Kidney glomerular epithelial cell (primary cell): ENCODE measurements at regions not wholly inside any gene's neighbourhood (a gene's known extent, or its start where the extent isn't known, plus 50 kb on each side); places are given as distances from the start of the nearest gene placed in this dataset.

ENCODE experiments used
- DNase-seq: peaks from one replicate; lab custom pipeline; 2025; lab: John Stamatoyannopoulos, UW

DNA sequence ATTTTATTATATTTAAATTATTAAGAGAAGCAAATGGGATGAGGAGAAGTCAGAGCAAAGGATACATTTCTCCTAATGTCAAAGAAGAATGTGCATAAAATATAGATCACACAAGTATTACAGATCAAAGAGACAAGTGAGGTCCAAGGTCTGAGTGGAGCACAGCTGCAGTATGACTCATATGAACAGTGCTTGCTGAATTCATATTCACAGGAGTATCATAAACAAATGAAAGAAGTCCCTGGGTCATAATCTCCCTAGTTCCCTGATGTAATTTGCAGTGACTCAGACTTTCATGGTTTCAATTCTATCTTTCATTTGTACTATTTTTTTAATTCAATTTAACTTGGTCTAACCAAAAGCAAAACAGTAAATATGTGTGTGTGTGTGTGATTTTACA is 499.0 kb upstream of the CCDC179 start:
- DNase-seq, result peak; percentile 39

DNA sequence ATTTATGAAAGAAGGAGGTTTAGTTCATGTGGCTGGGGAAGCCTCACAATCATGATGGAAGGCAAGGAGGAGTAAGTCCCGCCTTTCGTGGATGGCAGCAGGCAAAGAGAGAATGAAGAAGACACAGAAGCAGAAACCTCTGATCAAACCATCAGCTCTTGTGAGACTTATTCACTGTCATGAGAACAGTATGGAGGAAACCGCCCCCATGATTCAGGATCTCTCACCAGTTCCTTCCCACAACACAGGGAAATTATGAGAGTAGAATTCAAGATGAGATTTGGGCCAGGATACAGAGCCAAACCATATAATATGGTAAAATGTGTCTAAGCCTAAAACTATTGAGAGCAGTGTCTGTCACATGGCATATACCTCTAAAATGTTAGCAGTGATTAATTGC is 503.8 kb upstream of the CCDC179 start:
- DNase-seq, result no peak

DNA sequence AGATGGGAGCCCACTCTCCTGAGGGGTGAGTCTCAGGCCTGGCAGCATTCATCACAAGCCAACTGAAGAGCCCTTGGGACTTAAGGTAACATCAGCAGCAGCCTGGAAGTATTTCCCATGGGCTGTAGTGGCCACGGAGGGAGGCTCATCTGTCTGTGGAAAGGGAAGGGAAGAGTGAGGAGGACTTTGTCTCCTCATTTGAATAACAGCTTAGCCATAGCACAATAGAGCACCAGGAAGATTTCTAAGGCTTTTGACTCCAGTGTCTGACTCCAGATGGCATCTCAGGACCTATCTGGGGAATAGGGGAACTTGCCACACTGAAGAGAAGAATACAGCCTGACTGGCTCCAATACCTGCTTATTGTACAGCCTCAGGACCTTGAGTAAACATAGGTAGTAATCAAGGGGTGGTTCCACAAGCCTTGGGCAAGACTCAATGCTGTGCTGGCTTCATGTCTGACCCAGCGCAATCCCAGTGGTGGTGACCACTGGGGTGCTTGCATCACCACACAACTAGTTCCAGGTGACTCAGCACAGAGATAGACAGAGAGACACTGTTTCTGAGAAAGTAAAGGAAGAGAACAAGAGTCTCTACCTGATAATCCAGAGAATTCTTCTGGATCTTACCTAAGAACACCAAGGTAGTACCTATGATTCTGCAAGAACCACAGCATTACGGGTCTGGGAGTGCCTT is 510.5 kb upstream of the CCDC179 start:
- no peak for DNase-seq

DNA sequence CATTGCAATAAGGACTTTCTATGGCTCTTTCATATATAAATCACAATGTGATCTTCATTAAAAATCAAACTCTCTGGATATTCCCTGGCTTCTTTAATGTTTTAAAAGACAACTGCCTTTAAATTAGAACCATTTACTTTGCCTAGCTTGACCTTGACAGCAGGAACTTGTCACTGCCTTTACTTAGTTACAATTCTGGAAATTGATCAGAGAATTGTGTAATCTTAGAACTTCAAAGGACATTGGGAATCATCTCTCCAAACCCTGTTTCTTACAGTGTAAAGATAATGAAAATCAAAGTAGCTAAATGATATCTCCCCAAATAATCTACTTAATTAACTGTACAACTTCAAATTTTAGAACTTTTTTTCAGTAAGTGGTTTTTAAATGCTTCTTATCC is 517.6 kb upstream of the CCDC179 start:
- DNase-seq, result no peak

DNA sequence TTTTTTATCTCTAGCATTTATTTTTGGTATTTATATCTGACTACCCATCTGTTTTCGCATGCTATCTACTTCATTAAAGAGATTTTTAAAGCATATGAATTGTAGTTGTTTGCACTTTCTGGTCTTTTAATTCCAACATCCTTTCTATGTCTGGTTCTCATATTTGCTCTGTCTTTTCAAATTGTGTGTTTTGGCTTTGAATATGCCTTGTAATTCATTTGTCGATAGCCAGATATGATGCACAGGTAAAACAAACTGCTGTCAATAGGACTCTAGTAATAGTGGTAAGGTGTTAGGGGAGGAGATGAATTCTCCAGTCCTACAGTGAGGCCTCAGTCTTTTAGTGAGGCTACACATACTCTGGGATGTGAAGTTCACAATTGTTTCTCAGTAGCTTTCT is 530.8 kb upstream of the CCDC179 start:
- DNase-seq, result no peak

DNA sequence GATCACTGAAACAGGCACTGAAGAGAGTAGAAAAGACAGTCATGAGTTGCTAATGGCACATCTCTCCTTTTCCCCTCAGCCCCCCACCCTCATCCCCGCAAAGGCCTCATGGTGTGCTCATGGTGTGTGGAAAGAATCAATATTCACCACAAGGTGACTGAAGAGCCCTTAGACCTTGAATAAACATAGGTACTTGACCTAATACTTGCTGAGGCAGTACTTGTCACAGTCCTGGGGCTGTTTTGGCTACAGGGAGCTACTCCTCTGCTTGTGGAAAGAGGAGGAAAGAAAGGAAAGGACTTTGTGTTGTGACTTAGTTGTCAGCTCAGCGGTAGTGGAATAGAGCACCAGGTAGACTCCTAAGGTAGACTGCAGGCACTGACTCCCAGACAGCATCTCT is 537.8 kb upstream of the CCDC179 start:
- DNase-seq, result no peak

DNA sequence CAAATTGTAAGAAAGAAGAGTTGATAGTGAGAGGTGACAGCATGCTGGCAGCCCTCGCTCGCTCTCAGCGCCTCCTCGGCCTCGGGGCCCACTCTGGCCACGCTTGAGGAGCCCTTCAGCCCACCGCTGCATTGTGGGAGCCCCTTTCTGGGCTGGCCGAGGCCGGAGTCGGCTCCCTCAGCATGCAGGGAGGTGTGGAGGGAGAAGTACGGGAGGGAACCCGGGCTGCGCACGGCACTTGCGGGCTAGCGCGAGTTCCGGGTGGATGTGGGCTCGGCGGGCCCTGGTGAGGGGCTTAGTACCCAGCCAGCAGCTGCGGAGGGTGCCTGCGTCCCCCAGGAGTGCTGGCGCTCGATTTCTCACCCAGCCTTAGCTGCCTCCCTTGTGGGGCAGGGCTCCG is 539.7 kb upstream of the CCDC179 start:
- DNase-seq, result no peak

DNA sequence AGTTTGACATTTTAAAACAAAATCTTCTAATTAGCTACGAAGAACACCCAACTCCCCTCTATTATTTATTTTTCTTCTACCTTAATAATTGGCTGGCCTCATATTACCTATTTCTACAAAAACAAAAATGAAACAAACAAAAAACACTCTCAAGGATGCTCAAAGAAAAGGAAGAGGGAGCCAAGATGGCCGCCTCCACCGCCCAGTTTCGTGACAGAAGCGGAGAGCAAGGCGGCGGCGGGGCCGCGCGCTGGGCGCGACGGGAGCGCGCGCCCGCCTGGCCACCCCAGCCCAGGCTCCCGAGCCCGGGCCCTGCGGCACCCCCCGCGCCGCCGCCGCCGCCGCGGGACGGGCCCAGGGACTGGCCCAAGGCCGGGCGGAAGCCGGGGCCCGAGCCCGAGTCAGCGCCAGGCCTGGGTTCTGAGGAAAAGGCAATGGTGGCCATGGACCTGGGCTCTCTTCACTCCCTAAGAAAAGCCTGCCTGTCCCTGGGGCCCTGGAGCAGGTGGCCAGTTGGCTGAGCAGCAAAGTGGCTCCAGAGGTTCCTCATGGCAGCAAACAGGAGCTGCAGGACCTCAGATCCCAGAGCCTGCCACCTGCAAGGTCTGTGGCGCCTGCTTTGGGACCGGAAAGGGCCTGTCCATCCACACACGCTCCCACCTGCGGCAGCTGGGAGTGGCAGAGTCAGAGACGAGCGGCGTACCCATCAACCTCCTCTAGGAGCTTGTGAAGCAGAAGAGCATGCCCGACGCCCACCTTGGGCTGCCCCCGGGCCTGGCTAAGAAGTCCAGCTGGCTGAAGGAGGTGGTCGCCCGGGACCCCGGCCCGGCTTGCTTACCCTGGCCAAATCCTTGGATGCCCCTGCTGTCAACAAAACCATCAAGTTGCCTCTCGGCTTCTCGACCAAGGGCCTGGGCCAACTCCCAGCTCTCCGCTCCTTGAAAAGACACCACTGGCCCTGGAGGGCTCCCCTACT is 543.2 kb upstream of the CCDC179 start:
- DNase-seq, result no peak

DNA sequence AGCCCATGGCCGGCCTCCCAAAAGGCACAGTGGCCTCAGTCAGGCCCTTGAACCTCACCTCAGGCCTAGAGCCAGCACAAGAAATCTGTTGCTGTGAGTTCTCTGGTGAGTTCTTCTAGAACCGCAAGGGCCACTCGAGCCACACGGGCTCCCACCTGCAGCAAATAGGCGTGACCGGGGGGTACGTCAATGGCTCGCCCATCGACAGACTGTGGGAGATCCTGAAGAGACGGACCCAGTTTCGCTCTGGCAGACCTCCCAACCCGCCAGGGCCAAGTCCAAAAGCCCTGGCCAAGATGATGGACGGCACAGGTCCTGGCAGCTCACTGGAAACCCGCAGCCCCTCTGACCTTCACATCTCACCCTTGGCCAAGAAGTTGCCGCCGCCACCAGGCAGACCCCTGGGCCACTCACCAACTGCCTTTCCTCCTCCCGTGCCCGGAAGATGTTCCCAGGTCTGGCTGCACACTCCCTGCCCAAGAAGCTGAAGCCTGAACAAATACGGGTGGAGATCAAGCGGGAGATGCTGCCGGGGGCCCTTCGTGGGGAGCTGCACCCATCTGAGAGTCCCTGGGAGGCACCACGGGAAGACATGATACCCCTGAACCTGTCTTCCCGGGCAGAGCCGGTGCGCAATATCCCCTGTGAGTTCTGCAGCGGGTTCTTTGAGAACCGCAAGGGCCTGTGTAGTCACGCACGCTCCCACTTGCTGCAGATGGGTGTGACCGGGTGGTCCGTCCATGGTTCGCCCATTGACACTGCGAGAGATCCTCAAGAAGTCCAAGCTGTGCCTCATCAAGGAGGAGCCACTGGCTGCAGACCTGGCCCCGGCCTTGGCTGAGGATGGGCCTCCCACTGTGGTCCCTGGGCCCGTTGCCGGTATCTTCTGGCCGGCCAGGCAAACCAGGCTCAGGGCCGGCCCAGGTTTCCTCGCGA is 544.2 kb upstream of the CCDC179 start:
- no peak for DNase-seq

DNA sequence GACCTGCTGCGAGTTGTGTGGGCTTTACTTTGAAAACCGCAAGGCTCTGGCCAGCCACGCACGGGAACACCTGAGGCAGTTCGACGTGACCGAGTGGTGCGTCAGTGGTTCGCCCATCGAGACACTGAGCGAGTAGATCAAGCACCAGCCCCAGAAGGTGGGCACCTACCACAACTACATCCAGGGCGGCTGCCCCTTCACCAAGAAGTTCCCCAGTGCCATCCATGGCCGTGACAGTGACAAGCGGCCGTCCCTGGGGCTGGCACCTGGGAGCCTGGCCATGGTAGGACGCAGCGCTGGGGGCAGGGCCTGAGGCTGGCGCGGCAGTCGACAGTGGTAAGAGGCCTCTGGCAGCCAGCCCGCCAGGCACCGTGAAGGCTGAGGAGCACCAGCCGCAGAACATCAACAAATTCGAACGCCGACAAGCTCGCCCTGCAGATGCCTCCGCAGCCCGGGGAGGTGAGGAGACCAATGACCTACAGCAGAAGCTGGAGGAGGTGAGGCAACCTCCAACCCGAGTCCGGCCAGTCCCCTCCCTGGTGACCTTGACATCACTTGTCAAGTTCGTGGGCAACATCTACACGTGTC is 545.2 kb upstream of the CCDC179 start:
- no peak for DNase-seq

DNA sequence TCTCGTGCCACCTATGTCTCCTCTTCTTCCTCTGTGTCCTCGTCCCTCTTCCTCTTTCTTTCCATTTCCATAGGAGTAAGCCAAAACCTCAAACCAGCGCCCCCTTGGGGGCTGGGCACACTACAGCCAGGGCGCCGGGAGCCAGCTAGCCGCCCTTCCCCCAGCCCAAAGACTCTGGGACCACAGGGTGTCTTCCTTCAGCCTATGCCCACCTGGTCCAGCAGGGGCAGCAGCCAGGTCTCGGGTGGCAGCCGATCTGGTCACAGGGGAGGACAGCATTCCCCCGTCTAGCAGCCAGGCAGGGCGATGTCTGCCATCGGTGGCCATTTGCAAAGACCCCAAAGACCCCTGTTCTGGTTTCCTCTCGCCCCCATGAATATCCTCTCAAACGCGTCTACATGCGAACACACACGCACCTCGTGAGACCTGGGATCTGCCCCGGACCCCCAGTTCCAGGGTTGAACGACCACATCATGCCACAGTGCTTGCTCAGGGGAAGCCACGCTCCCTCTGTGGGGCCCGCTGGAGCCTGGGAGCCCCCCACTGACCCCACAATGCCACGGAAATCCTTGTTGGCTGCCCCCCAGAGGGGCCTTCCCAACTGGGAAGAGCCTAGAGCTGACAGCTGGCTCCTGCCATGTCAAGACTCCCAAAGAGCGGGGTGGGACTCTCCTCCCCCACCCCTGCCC is 546.0 kb upstream of the CCDC179 start:
- no peak for DNase-seq

DNA sequence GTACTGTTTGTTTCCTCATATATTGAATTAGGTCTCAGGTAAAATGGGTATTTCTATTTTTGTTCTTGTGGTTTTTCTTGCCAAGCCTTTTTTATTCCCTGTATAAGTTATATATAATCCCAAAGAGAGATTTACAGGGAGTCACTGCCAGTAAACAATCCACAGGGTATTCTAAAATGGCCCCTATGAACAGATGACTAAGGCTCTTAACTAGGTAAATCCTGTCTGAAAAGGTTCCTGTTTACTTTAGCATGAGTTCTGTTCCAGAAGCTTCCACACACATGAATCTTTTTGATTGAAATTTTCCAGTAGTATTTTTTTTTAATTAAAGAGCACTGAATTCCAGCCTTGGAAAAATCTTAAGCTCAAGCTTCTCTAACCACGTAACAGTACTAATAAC is 552.8 kb upstream of the CCDC179 start:
- DNase-seq, result no peak

DNA sequence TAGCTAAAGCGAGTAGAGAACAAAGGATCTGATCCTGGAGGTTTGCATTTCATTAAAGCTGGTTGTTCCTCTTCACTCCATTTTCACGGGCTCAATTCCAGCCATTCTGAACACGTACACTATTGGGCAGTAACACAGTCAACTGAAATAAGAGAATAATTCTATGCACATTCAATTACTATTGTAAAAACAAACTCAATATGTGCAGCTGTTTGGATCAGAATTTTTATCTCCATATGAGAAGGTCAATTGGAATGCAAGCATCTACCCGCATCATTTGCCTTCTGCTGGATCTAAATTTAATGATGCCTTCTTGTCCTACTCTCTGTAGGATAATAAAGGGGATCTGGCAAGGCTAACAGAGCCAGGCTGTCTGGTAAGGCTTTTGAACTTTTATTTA is 562.8 kb upstream of the CCDC179 start:
- no peak for DNase-seq

DNA sequence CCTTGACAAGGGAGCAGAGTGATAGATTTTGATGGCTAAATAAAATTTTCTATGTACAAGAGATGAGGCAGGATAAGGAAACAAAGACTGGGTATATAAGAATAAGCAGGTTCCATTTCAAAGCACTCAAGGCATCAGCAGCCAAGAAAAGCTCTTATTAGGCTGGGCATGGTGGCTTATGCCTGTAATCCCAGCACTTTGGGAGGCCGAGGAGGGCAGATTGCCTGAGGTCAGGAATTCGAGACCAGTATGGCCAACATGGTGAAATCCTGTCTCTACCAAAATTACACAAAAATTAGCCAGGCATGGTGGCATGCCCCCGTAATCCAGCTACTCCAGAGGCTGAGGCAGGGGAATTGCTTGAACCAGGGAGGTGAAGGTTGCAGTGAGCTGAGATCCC is 563.4 kb upstream of the CCDC179 start:
- DNase-seq, result no peak

DNA sequence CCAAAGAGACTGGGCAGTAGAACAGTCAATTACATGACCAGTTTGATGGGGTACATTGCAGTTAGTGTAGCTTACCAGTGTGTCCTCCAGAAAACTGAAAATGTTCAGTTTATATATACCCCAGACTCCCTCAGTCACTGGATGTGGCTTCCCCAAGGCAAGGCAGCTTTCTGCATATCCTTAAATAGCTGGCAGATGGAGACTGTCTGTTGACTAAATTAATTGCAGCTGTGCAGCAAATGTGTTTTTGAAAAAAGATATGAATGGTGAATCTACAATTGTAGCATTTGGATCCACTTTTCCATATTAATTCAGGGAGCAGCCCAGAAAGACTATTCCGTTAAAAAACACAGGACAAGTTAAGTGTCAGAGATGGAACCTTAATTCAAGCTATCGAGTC is 565.1 kb upstream of the CCDC179 start:
- no peak for DNase-seq

DNA sequence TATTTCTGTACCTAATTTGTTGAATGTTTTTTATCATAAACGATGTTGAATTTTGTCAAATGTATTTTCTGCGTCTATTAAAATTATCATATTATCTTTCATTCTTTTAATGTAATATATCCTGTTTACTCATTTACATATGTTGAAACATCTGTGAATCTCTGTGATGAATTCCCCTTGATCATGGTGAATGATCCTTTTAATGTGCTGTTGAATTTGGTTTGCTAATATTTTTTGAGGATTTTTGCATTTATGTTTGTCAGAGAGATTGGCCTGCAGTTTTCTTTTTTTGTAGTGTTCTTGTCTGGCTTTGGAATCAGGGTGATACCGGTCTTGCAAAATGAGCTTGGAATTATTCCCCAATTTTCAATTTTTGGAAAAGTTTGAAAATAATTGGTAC is 569.3 kb upstream of the CCDC179 start:
- no peak for DNase-seq

DNA sequence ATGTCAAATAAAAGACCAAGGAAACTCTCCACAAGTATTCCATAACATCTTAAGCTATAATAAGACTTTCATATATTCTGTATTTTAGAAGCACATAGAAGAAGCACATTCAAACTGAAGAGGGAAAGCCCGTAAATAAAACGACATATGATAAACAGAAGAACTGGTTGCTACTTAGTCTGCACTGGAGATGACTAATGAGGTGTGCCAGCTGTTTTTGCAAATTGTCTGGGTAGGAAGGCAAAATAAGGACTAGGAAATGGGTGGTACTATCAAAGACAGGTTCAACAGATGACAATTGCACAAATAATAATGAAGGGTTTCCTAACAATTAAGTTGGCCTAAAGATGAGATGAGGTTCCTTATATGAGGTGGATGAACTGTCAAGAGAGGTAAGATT is 593.2 kb upstream of the CCDC179 start:
- DNase-seq, result no peak

DNA sequence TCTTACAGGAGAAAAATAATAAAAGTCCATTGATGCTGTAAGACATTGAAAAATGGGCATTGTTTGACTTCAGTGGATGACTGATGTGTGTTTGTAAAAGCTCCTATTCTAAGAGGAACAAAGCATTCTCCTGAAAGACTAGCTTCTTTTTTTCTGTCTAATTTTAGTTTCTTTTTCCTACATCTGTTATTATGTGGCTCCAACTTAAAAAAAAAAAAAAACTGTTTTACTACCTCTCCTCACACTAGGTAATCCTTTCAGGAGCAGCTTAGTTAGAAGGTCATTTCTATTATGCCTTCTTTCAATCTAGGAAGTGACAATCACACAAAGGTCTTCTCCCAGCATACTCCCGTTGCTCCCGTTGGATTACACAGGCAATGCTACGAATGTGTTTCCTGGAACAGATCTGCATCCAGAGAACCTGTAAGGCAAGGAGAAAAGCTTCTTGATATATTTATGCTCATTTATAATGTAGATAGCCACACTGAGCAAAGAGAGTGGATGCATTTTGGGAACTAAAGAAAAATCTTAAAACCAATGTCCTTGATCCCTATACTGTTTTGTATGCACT is 595.1 kb upstream of the CCDC179 start:
- DNase-seq, result no peak

DNA sequence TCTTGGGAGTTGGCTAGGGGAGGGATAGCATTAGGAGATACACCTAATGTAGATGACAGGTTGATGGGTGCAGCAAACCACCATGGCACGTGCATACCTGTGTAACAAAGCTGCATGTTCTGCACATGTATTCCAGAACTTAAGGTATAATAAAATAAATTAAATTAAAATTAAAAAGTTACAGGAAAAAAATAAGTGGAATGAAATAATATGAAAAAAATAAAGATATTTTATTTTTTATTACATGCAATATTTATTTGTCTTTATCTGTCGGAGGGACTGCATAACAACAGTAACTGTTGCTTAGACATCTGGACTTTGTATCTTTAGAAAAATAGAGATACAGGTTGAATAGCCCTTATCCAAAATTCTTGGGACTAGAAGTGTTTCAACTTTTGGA is 597.4 kb upstream of the CCDC179 start:
- no peak for DNase-seq

DNA sequence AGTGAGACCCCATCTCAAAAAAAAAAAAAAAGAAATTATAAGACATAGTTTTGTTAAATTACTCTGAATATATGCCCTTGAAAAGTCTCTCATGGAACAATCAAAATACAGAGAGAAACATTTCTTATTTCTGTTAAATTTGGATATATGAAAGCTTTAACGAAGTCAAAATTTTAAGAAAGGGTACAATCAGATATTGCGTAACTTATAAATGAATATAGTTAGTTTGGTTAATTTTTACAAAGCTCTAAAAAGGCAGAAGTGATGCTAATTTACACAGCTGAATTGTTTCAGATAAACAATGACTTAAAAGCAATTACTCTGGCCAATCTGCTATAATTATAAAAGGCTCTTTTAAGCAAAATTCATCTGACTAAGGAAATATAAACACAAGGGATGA is 611.6 kb upstream of the CCDC179 start:
- no peak for DNase-seq

DNA sequence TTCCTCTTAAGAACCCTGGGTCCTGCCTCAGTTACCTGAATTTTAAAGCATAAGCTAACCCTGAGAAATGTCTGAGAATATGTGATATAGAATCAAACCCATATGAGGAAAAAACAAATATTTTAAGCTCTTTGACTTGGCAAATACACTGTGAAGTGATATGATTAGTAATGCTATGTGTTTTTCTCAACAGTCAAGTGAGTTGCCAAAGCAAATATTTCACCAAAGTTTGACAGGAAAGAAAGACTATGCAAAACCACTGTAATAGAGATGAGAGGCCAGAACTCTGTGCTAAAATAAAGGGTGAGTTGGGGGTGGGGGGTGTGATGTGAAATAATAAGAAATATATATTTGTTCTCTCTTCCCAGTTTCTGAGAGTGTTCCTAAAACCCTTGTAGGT is 613.5 kb upstream of the CCDC179 start:
- no peak for DNase-seq
